Fibroblast of mammary gland (primary cell): ENCODE measurements at regions not wholly inside any gene's neighbourhood (a gene's known extent, or its start where the extent isn't known, plus 50 kb on each side); places are given as distances from the start of the nearest gene placed in this dataset.

Experiments
- DNase-seq: peaks from one replicate; pipeline ENCODE4 v3.0.0-alpha.2; 2010; ENCODE audit warnings: low read depth
- H3K4me3 ChIP-seq: 2 replicates; pipeline ENCODE4 v1.5.1; 2011; ENCODE audit warnings: low read depth, mild to moderate bottlenecking, low read length, moderate library complexity; ENCODE audit not compliant: control insufficient read depth
- CTCF ChIP-seq: conservative IDR thresholded peaks from 2 replicates; pipeline ENCODE4 v1.5.1; 2011; ENCODE audit warnings: low read depth, low read length, inconsistent platforms; ENCODE audit not compliant: control insufficient read depth, insufficient read depth

GRCh38 chr14:83419420-83419819, 1885.8 kb upstream of the SEL1L start:
- no peak for DNase-seq
- no peak for TF ChIP-seq CTCF
- H3K4me3 ChIP-seq = no peak overlapping the region

- TF ChIP-seq CTCF = no peak
- no peak overlapping the region for H3K4me3 ChIP-seq
- DNase-seq = no peak
These were observed 1888.1 kb upstream of the SEL1L start for GRCh38 chr14:83421711-83422110.

GRCh38 chr14:83425138-83425537, 1891.5 kb upstream of the SEL1L start:
- no peak overlapping the region for H3K4me3 ChIP-seq
- DNase-seq = peak; percentile 31
- TF ChIP-seq CTCF = no peak

GRCh38 chr14:83425706-83426105, 1892.1 kb upstream of the SEL1L start:
- TF ChIP-seq CTCF = no peak
- no peak overlapping the region for H3K4me3 ChIP-seq
- no peak for DNase-seq

- TF ChIP-seq CTCF = no peak
- no peak overlapping the region for H3K4me3 ChIP-seq
- no peak for DNase-seq
These were observed 1900.0 kb upstream of the SEL1L start for GRCh38 chr14:83433618-83434017.

GRCh38 chr14:83441801-83442200, 1908.1 kb upstream of the SEL1L start:
- TF ChIP-seq CTCF = no peak
- DNase-seq = no peak
- H3K4me3 ChIP-seq = no peak overlapping the region

GRCh38 chr14:83455561-83455960, 1921.9 kb upstream of the SEL1L start:
- TF ChIP-seq CTCF = no peak
- no peak for DNase-seq
- H3K4me3 ChIP-seq = no peak overlapping the region
